OCI-M2 (cell line): ENCODE measurements at regions not wholly inside any gene's neighbourhood (a gene's known extent, or its start where the extent isn't known, plus 50 kb on each side); places are given as distances from the start of the nearest gene placed in this dataset.

ENCODE experiments used
- DNase-seq: peaks from one replicate; lab custom pipeline; 2025; ENCODE audit not compliant: unreplicated experiment; lab: John Stamatoyannopoulos, UW

GRCh38 chr18:78901923-78902794 is 77.5 kb upstream of the SALL3 start:
- DNase-seq: no peak

- no peak for DNase-seq
Observed at GRCh38 chr18:78902795-78903435, 76.7 kb upstream of the SALL3 start.

- DNase-seq: no peak
Observed at GRCh38 chr18:78903436-78904178, 76.0 kb upstream of the SALL3 start.

GRCh38 chr18:78904179-78904531 is 75.5 kb upstream of the SALL3 start:
- DNase-seq: no peak

GRCh38 chr18:78905334-78905733 is 74.3 kb upstream of the SALL3 start:
- DNase-seq: no peak

- no peak for DNase-seq
Observed at GRCh38 chr18:78906066-78906465, 73.6 kb upstream of the SALL3 start.

- DNase-seq: no peak
Observed at GRCh38 chr18:78908462-78909260, 71.0 kb upstream of the SALL3 start.

- no peak for DNase-seq
Observed at GRCh38 chr18:78911751-78912283, 67.8 kb upstream of the SALL3 start.

- DNase-seq: no peak
Observed at GRCh38 chr18:78912336-78912735, 67.3 kb upstream of the SALL3 start.

- no peak for DNase-seq
Observed at GRCh38 chr18:78912844-78913243, 66.8 kb upstream of the SALL3 start.

GRCh38 chr18:78913395-78913794 is 66.2 kb upstream of the SALL3 start:
- no peak for DNase-seq

- DNase-seq: no peak
Observed at GRCh38 chr18:78913830-78914231, 65.8 kb upstream of the SALL3 start.

- DNase-seq: no peak
Observed at GRCh38 chr18:78914249-78914935, 65.2 kb upstream of the SALL3 start.

- no peak for DNase-seq
Observed at GRCh38 chr18:78915446-78916008, 64.1 kb upstream of the SALL3 start.

GRCh38 chr18:78918707-78919106 is 60.9 kb upstream of the SALL3 start:
- no peak for DNase-seq

- DNase-seq: no peak
Observed at GRCh38 chr18:78919956-78920355, 59.7 kb upstream of the SALL3 start.

- DNase-seq: no peak
Observed at GRCh38 chr18:78920456-78921138, 59.0 kb upstream of the SALL3 start.

GRCh38 chr18:78922856-78923255 is 56.8 kb upstream of the SALL3 start:
- no peak for DNase-seq

- DNase-seq: no peak
Observed at GRCh38 chr18:78924301-78924700, 55.3 kb upstream of the SALL3 start.
